Colonic mucosa (tissue), 4 donors: ENCODE measurements at regions not wholly inside any gene's neighbourhood (a gene's known extent, or its start where the extent isn't known, plus 50 kb on each side); places are given as distances from the start of the nearest gene placed in this dataset.

ENCODE experiments used
- DNase-seq: peaks from one replicate; pipeline ENCODE4 v3.0.0-alpha.2; 2020
- H3K27ac ChIP-seq: fragments of 200-600 bp; one replicate; pipeline ENCODE4 v1.8.0; 2021
- H3K27me3 ChIP-seq: fragments of 200-600 bp; one replicate; pipeline ENCODE4 v1.8.0; 2021
- H3K36me3 ChIP-seq: fragments of 200-600 bp; one replicate; pipeline ENCODE4 v1.8.0; 2021
- H3K4me1 ChIP-seq: fragments of 200-600 bp; one replicate; pipeline ENCODE4 v1.8.0; 2021; ENCODE audit warnings: mild to moderate bottlenecking
- H3K4me3 ChIP-seq: fragments of 200-600 bp; one replicate; pipeline ENCODE4 v1.8.0; 2021
- H3K9ac ChIP-seq, 2 donors: one replicate each; pipeline ENCODE4 v1.7.0; 2013; ENCODE audit warnings: control low read depth in 2 of 2, low read depth in 2 of 2, low read length in 2 of 2
- H3K9me3 ChIP-seq: fragments of 200-600 bp; one replicate; pipeline ENCODE4 v1.8.0; 2021
- intact Hi-C: fragments of 100-400 bp; cut with DNase I; formaldehyde crosslinking; loops from one replicate; pipeline ENCODE4 v1.14.1; 2022
- TF ChIP-seq, protein P1 (sequence below): fragments of 200-600 bp; IDR thresholded peaks from one replicate; pipeline ENCODE4 v1.8.0; 2022; ENCODE audit warnings: antibody characterized with exemption, mild to moderate bottlenecking
- donor health status: healthy.
- donor health status: DM: no; HTN: no; CAD: no.
- donor health status: DM: no; HTN: no; CAD: no.

DNA sequence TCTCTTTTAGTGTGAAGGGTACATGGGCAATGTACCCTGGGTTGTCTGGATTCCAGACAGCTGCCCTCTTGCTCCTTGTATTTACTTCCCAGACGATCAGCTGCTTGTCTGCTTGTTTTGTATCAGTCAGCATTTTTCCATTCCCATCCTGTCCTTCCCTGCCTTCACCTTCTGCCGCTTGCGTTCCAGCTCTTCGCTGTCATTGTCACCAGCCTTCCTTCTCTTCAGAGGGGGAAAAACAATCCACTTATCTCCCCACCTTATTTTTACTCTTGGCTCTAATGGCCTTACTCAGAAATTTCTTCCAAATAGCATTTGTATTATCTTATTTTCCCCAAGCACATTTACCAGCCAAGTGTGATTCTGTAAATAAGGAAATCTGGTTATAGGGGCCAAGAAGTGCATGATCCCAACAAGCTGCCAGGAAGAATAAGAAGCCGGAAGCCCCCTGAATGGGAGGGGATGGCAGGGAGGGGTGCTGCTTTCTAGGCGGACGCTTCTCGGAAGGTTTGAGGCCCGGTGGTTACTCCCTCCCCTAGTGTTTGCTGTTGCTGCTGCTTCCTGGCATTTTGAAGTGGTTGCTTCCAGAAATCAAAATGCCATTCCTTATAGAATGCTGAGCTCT, 497.6 kb downstream of the NTRK3 start:
- H3K36me3 ChIP-seq: no peaks in the 10 kb centered on the region
- H3K4me1 ChIP-seq: no peaks in the 10 kb centered on the region
- H3K9me3 ChIP-seq: no peaks in the 10 kb centered on the region
- H3K27ac ChIP-seq: no peak overlapping the region
- TF ChIP-seq, protein P1, sequence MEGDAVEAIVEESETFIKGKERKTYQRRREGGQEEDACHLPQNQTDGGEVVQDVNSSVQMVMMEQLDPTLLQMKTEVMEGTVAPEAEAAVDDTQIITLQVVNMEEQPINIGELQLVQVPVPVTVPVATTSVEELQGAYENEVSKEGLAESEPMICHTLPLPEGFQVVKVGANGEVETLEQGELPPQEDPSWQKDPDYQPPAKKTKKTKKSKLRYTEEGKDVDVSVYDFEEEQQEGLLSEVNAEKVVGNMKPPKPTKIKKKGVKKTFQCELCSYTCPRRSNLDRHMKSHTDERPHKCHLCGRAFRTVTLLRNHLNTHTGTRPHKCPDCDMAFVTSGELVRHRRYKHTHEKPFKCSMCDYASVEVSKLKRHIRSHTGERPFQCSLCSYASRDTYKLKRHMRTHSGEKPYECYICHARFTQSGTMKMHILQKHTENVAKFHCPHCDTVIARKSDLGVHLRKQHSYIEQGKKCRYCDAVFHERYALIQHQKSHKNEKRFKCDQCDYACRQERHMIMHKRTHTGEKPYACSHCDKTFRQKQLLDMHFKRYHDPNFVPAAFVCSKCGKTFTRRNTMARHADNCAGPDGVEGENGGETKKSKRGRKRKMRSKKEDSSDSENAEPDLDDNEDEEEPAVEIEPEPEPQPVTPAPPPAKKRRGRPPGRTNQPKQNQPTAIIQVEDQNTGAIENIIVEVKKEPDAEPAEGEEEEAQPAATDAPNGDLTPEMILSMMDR: no peak
- intact Hi-C loops: no loop called here
- no peak for DNase-seq
- H3K4me3 ChIP-seq: no peak overlapping the region
- no peaks in the 10 kb centered on the region for H3K27me3 ChIP-seq
- no peak overlapping the region for H3K9ac ChIP-seq

DNA sequence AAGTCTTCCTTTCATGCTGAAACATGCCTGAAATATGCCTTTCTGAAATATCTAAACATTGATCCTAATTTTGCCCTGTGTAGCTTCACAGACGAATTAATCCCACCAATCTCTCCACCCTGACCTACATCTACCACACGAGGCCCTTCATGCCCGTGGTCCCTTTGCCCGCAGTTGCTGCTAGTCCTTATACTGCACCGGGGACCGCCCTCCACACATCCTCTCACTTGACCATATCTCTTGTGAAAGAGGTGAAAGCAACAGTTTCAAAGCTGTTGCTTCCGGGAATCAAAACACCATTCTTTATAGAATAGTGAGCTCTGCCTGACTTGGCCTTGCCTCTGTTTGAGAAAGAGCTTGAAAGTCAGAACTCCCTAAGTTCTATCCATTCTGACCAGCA, 499.5 kb downstream of the NTRK3 start:
- DNase-seq: no peak

DNA sequence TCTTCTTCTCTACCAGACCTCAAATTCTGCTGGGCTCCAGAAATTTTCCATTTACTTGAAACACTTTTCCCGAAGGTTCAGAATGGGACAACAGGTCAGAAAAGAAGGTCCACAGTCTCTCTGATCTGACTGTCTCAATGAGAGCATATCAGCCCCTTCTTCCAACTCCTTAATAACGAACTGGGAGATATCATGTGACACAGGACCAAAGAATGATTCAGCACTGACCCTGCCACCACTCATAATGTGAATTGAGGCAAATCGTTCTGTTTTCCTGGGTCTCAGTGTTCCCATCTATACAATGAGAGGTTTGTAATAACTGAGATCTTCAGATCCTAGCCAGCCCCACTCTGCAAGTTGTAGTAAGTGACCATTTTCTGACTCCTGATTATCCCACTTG, 500.5 kb downstream of the NTRK3 start:
- intact Hi-C loops: no loop called here
- Histone ChIP-seq H3K27me3 (no peaks in the 10 kb centered on the region), H3K4me1 (no peaks in the 10 kb centered on the region), H3K9ac (no peak overlapping the region), H3K4me3 (no peak overlapping the region), H3K36me3 (no peaks in the 10 kb centered on the region), H3K27ac (no peak overlapping the region), H3K9me3 (no peaks in the 10 kb centered on the region)
- DNase-seq: no peak
- TF ChIP-seq, protein P1: no peak

More for the DNA sequence above, 499.5 kb downstream of the NTRK3 start:
- Histone ChIP-seq H3K4me3 (no peak overlapping the region), H3K27me3 (no peaks in the 10 kb centered on the region), H3K9me3 (no peaks in the 10 kb centered on the region), H3K4me1 (no peaks in the 10 kb centered on the region), H3K36me3 (no peaks in the 10 kb centered on the region), H3K27ac (no peak overlapping the region), H3K9ac (no peak overlapping the region)
- TF ChIP-seq, protein P1: no peak
- intact Hi-C loops: no loop called here

- no peaks in the 10 kb centered on the region for H3K27me3 ChIP-seq
- H3K27ac ChIP-seq: no peak overlapping the region
- no peak overlapping the region for H3K4me3 ChIP-seq
- TF ChIP-seq, protein P1: no peak
- H3K36me3 ChIP-seq: no peaks in the 10 kb centered on the region
- H3K9ac ChIP-seq: no peak overlapping the region
- intact Hi-C loops: no loop called here
- H3K4me1 ChIP-seq: no peaks in the 10 kb centered on the region
- DNase-seq: no peak
- no peaks in the 10 kb centered on the region for H3K9me3 ChIP-seq
These were observed 501.3 kb downstream of the NTRK3 start for GRCh38 chr15:87755226-87755625.

DNA sequence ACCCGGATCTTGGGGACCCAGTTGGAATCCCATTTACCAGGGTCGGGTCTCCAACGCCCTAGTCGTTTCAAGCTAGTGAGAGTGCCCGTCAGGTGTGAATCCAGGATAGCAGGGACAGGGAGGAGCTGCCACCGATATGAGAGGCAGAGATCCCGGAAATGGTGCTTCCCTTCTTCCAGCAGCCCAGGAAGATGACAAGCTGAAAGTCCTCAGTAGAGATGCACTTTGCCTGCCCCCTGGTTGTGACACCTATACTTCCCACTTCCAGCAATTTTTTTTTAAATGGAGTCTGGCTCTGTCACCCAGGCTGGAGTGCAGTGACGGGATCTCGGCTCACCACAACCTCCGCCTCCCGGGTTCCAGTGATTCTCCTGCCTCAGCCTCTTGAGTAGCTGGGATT, 503.0 kb downstream of the NTRK3 start:
- H3K4me3 ChIP-seq: no peak overlapping the region
- no peaks in the 10 kb centered on the region for H3K36me3 ChIP-seq
- intact Hi-C loops: no loop called here
- H3K4me1 ChIP-seq: no peaks in the 10 kb centered on the region
- no peak overlapping the region for H3K9ac ChIP-seq
- no peak overlapping the region for H3K27ac ChIP-seq
- no peaks in the 10 kb centered on the region for H3K9me3 ChIP-seq
- H3K27me3 ChIP-seq: no peaks in the 10 kb centered on the region
- TF ChIP-seq, protein P1: no peak
- no peak for DNase-seq
